ENCODE measurements at regions not wholly inside any gene's neighbourhood (a gene's known extent, or its start where the extent isn't known, plus 50 kb on each side); places are given as distances from the start of the nearest gene placed in this dataset.
"Not testable (repeated sequence)": the region's sequence is repeated elsewhere in the genome, so short reads cannot be mapped to it uniquely, and the experiment has no call there.

DNA sequence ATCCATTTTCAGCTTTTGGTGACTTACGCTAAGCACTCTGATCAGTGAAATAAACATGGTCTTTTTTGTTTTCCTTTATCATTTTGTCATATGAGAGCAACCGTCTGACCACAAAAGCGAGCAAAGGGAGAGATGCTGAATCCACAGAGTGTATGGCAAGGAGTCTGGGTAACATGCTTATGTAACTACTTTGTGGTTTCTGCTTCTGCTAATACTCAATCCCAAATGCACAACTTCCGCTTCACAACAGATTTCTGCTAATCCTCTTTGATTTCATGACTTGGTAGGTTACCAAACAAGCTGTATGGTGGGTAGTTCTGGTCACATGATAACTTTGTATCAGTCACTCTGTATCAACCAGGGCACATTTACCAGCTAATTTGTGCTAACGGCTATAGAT lies 908.4 kb upstream of the CRIM1 start:
- no peak for DNase-seq (ENCODE audit: low spot score)

DNA sequence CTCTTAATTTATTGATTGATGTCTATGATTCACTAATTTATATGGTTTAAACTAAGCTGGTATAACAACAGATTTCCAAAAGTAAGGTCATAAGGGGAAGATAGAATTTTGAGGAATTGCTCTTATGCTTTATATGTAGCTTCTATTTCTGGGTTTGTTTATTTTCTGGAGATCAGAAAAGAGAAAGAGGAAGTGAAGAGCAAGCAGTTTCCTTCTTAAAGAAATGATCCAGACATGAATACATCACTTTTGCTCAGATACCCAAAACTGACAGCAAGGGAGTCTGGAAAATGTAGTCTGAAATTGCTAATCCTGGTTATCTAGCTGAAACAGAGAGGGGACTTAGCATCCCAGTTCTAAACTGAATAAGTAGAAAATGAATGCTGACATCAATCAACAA lies 912.5 kb upstream of the CRIM1 start:
- no peak for DNase-seq (ENCODE audit: low spot score)

DNA sequence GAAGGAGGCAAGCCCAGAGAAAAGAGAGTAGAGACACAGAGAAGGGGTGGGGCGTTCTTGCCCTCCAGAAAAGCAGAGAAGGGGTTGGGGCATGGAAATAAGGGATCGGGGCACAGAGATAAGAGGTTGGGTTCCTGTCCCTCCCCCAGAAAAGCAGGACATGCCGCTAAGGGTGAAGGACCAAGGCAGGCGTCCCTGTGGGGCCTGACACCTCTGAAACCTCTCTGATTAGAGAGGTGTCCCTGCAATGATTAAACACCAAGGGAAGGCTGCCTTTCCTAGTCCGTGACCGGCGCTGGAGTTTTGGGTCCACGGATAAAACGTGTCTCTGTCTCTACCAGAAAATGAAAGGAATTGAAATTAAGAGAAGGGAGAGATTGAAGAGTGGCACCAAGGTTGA lies 914.0 kb upstream of the CRIM1 start:
- DNase-seq (ENCODE audit: low spot score), result not testable (repeated sequence)

DNA sequence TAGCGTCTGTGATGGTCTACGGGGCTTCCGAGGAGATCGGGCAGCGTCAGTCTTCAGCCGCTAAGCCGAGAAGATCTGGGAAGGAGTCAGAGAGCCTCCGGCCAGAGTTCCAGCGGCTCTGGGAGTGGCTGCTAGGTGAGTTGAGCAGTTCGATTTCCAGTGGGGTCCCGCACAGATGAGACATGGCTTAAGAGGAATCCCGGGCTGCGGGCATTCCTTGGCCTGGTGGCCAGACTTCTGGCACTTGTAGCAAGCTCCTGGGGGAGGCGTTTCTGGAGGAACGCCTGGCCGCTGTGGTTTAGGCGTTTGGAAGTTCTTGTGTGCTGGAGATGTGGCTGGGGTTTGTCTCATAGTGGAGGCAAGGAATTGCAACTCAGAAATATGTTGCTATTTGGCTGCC lies 915.3 kb upstream of the CRIM1 start:
- not testable (repeated sequence) for DNase-seq (ENCODE audit: low spot score)

DNA sequence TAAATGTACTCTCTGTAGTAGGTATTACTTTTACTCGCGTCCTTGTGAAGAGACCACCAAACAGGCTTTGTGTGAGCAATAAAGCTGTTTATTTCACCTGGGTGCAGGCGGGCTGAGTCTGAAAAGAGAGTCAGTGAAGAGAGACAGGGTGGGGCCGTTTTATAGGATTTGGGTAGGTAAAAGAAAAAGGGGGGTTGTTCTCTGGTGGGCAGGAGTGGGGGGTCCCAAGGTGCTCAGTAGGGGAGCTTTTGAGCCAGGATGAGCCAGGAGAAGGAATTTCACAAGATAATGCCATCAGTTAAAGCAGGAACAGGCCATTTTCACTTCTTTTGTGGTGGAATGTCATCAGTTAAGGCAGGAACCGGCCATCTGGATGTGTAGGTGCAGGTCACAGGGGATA lies 918.7 kb upstream of the CRIM1 start:
- not testable (repeated sequence) for DNase-seq (ENCODE audit: low spot score)

DNA sequence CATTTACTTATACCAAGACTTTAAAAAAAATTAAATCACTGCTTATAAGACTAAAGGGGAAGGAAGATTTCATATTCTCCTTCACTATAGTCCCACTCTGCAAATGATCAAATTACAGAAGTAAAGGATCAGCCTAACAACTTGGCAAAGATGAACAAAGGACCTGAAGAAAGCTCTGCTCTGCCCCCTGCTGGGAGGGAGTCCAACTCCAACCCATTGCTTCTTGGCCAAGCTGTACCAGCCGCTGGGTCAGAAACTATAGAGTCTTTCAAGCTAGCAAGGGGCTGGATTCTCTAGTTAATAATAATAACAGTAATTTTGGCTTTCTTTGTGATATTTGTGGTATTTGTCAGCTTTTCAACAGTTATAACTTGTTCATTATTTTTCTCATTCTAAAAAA lies 927.0 kb upstream of the CRIM1 start:
- no peak for DNase-seq (ENCODE audit: low spot score)

DNA sequence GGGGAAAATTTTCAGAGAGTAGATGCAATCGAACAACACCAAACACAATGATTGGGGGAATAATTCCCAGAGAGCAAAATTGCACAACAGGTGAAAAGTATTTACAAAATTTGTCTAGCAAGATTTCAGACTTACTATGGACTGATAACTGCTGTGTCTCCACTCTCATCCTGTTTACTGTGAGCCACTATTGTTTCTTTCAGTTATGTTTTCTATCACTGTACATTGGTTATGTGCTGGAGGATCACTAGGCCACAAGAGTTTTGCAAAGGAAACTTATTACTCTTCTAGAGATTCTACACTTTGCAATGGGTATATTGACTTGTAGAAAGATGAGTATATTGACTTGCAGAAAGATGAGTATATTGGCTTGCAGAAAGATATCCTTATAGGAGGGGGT lies 934.1 kb upstream of the CRIM1 start:
- DNase-seq (ENCODE audit: low spot score), result no peak

DNA sequence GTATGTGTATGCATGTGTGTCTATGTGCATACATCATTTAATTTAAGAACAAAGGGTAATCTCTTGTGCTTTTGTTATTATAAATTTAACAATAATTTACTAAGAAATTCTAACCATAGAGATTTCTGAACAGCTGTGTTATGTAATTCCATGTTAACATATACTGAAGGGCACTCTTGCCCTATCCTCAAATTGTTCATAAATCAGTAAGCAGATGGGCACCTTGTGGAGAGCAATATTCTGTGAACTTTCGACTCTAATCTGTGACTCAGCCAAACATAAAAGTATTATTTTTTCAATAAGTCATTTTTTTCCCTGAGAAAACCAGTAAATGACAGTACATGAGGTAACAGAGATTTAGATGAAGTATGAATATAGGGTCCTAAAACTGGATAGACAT lies 938.3 kb upstream of the CRIM1 start:
- DNase-seq (ENCODE audit: low spot score), result no peak

DNA sequence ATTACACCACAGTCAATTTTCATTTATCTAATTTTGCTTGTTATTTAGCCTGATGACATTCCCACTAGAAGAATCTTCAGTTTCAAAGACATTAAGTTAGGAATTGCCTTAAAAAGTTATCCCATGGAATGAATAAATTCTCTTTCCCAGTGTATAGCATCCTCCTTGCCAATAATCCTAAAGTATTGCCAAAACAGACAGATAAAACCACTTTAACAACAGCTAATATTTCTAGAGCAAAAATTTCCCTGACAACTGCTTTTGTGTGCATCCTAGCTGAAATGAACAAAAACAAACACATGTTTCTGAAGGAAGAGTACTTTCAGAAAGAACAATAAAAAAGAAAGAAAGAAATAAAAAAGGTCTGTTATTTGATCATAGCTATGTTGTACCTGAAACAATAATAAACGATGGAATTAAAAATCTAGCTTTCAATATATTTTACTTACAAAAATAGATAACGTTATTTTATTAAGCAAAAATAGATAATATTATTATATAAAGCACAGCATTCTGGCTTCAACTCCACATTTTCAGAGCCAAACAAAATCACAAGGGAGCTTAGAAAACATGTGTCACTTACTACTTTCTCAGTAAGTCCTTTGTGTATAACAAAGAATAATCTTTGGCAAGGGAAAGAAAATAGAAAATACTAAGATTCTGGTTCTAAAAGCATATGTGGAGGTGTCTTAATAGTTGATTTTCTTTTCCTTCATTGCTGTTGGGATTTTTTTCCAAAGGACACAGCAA lies 939.0 kb upstream of the CRIM1 start:
- DNase-seq (ENCODE audit: low spot score), result no peak

DNA sequence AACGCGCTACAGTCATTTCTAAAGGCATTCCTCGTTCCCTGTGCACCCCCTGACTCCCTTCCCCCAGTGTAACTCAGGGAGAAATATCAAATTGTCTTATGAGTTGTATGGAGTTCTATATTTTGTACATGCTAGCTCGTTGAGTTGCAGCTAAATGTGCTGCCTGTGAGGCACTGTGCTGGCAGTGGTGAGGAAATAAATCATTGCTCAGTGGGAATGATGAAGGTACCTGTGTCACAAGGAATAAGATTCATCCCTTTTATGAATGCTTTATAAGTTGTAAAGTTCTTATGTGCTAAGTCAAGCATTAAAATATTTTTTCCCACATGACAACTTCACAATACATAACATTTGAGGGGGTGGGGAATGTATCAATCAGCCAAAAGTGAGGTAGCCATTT lies 939.6 kb upstream of the CRIM1 start:
- DNase-seq (ENCODE audit: low spot score), result no peak

DNA sequence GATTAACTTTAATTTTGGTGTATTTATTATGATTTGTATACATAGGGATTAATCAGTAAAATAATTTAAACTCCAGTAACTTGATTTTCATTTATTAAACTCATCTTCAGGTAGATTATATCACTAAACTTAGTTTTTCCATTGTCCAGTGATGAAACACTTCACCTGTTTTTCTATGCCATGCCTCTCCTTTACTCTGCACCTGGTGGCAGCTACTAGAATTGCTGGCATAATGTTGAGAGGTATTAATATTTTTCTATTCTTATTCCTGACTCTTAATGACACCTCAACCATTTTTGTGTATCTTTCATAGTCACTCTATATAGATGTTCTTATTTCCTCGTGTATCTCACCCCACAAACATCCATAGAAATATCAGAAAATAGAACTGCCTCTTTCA lies 940.3 kb upstream of the CRIM1 start:
- DNase-seq (ENCODE audit: low spot score), result no peak

DNA sequence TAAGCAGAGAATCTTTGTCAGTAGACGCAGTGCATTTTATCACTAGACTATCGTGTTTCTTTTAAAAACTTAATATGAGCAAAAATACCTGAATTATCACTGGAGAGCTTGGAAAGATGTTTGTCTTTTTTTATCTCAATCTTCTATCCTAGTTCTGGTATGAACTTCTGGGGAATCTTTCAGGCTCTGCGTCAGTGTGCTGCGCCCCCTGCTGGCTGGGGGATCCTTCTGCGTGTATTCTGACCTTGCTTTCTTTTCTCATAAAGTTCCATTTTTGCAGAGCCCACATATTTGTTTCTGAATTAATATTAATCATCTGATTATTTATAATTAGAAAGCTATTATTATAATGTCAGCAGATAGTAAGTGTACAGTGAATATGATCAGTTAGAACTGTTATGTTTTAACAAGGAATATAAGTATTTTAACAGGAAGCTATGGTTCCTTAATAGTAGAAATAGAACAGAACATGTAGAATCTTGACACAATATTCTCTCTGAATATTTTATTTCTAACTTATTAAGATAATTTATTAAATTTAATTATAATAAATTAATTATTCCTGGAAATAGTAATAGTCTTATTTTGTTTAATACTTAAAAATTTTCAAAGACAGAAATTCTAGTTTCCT lies 945.0 kb upstream of the CRIM1 start:
- DNase-seq (ENCODE audit: low spot score), result peak; percentile 50

DNA sequence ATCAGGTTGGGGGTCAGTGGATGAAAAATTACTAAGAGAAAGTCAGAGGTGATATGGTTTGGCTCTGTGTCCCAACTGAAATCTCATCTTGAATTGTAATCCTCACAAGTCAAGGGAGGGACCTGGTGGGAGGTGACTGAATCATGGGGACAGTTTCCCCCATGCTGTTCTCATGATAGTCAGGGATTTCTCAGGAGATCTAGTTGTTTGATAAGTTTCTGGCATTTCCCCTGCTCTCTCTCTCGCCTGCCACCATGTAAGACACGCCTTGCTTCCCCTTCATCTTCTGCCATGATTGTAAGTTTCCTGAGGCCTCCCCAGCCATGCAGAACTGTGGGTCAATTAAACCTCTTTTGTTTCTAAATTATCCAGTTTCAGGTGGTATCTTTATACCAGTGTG lies 945.8 kb upstream of the CRIM1 start:
- no peak for DNase-seq (ENCODE audit: low spot score)

DNA sequence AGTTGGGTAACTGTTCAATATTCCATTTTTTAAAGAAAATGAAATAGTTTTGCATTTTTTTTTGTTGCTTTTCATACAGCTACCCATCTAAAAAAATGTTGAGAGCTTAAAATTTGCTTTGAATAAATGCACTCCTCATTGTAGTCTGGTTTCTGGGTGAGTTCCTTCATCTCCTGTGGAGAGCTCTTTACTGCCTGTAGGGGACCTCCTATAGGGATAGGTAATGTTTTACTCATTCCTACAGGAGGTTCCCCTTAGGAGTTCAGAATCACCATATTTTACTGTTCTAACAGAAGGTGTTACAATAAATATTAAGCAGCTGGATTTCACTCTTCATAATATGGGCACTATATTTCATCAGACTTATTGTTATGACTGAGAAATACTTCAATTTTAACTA lies 947.3 kb upstream of the CRIM1 start:
- DNase-seq (ENCODE audit: low spot score), result no peak

DNA sequence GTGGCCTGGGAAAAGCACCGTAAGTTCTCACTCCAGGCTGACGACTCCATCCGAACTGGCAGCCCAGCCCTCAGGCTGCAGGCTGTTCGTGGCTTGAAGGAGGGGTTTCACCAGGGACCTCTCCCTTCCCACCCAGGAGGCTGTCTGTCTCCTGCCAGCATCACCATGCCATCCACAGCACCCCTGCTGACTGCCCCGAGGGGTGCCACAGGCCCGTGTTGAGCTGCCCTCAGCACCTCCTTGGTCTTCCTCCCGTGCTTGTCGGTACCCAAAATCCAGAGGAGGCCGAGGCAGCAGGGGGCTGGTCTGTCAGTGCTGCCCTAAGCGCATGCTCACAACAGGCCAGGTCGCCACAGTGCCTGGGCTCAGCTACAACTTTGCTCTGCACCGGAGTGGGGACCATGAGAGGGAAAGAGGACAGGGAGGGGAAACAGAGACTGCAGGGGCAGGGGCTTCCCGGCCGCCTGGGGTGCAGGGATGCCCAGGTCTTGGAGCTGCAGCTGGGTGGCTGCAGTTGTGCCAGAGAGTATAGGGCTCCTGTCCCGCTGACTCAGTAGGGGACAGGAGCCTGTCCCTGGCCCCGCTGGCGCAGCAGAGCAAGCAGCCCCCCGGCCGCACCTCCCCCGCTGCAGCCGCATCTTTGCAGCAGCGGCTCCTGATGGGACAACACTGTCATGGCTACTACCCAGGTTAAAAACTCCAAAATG lies 963.7 kb upstream of the CRIM1 start:
- no peak for DNase-seq (ENCODE audit: low spot score)

DNA sequence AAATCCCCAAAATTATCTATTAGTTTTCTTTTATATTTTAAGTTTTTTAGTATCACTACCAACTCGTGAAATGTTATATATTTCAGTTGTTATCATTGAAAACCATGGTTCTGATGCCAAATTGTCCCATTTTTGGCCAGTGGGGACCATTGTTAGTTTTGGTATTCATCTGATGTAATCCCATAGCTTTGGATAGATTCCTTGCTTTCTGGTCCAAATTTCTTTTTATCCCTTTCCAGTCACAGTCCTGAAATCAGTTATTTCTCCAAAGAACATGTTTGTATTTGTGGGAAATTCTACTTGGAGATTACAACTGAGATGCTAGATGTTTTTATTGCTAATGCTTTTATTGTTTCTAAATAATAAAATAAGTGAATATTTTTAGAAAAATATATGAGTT lies 976.8 kb upstream of the CRIM1 start:
- no peak for DNase-seq (ENCODE audit: low spot score)

DNA sequence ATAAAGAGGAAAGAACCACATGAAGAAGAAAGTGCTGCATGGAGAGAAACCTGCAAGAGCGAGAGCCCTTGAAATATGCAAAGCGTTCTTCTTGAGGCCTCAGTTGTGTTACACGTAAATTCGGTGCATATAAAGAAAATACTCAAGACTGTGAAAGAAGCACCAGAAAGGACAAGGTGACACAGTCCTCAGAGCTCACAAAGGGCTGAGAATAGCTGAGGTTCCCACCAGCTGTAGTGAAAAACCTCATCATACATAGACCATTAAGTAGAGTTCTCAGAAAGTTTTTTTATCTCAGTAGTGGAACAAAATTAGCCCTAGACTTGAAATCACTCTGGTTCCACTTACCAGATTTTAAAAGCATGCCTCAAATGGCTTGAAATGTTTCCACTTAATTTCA lies 980.7 kb upstream of the CRIM1 start:
- DNase-seq (ENCODE audit: low spot score), result no peak

DNA sequence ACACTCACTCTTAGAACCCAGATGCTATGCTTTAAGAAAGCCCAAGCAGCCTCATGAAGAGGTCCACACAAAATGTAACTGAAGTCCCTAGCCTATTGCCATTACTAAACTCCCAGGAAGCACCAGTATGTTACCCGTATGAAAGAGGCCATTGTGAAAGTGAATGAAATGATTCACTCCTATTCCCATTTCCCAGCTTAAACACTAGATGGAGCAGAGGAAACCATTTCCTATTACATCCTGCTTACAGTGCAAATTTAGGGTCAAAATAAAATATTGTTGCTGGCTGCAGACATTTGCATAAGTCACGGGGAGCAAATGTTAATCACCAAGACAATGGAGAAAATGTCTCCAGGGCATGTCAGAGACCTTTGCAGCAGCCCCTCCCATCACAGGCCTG lies 989.7 kb upstream of the CRIM1 start:
- no peak for DNase-seq (ENCODE audit: low spot score)

DNA sequence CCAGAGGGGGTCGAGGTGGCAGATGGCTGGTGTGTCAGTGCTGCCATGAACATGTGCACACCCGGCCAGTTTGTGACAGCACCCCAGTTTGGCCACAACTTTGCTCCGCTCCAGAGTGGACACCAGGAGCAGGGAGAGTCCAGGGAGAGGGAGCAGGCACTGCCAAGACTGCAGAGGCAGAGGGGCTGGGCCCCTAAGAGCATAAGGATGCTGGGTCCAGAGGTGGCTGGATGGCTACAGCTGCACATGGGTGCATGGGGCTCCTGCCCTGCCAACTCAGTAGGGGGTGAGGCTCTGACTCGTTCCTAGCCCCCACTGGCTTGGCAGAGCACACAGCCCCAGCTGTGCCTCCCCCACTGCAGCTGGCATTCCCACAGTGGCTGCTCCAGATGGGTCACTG lies 999.2 kb upstream of the CRIM1 start:
- DNase-seq (ENCODE audit: low spot score), result no peak

DNA sequence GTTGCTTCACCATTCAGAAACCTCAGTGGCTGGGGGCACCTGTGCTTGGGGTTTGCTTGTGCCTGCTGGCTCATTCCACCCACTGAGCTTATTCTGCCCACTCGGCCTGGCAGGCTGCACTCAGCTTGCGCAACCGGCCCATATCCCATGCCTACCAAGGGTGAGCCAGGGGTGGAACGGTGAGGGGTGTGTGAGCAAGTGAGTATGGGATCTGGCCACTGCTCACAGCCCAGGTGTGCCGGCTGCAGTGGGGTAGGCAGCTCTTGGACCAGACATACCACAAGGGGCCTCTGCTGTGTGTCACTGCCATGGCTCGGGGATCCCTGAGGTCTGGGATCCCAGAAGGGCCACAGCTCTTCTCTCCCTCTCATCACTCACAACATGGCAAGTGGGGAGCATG lies 1000.5 kb upstream of the CRIM1 start:
- DNase-seq (ENCODE audit: low spot score), result no peak

DNA sequence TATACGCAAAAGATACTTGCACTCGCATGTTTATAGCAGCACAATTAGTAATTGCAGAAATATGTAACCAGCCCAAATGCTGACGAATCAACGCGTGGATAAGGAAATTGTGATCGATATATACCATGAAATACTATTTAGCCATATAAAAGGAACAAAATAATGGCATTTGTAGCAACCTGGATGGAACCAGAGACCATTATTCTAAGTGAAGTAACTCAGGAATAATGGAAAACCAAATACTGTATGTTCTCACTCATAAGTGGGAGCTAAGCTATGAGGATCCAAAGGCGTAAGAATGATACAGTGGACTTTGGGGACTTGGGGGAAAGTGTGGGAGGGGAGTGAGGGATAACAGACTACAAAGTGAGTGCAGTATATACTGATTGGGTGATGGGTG lies 1008.0 kb upstream of the CRIM1 start:
- no peak for DNase-seq (ENCODE audit: low spot score)

DNA sequence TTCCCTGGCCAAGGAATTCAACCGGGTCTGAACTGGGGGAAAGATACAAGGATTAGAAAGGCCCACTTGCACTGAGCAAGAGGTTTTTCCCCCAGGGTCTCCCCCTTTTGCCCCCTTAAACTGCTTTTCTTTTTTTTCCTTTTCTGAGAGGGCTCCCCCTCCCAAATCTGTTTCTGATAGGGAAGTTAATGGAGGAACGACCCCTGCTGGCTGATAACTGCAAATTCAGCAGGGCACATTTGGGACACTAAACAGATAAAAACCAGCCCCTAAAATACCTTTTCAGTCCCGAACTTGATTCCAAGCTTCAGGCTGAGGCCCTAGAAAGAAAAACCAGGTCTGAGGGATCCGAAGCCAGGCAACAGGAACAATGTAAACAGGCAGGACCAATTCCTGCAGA lies 1012.4 kb upstream of the CRIM1 start:
- DNase-seq (ENCODE audit: low spot score), result no peak

DNA sequence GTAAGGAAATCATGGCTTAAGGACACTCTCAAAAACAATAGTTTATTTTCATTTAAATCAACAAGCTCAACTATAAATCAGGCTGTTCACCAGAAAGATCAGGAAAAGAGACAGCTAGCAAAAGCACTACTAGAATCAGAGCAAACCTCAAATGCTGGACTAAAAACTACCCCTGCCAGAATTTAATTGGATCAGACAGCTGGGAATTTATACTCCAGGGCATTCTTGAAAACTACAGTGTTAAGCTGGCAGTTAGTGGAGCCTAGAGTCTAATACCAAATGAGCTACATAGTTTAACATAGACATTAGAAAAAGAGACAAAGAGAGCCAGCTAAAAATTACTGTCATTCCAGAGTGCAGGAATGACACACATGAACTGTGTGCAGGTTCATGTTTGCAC lies 1016.4 kb upstream of the CRIM1 start:
- no peak for DNase-seq (ENCODE audit: low spot score)

Data from ureter (tissue), 1 donor.